ENCODE measurements at regions not wholly inside any gene's neighbourhood (a gene's known extent, or its start where the extent isn't known, plus 50 kb on each side); places are given as distances from the start of the nearest gene placed in this dataset.
A peak's percentile ranks its signal among the peaks of the same experiment; 100 is the strongest.

DNA sequence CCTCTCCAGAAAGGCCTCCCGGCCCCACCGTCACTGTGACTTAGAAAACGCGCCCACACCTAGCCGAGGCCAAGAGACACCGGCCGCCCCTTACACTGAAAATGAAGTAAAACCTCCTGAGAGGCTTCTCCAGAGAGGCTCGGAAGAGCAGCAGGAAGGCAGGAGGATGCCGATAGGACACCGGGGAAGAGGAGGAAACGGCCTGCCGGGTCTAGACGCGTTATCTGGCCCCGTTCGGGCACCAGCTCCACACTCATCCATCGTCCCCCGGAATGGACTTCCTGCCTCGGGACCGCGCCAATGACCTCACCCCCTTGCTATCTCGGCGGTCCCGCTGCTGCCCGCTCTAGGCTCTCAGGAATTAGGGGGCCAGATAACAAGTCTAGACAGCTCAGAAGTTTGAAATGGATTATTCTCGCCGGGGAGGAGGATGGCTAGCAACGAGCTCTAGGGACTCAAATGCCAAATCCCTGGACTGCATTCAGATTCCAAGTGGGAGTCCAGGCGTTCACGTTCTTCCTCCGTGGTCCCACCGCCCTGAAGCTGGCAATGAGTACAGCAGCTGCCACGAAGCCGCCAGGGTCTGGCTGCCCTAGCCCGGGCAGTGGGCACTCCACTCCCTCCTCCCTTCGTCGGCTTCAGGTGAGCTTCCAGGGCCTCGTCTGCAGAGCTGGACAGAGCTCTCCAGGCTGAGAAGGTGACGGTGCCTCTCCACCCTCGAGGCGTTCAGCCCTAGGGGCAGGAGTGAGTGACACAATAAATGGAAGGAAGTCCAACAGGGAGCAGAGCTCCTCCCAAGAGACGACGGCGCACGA lies 350.9 kb downstream of the FOXL1 start (continued):
- TF ChIP-seq ZEB2 (tag by site-specific recombination; IDR thresholded peaks at IDR 0.05) (peak; percentile 80), ZNF600 (tag by site-specific recombination; IDR thresholded peaks at IDR 0.05) (peak; percentile 75), ZNF157 (tag by site-specific recombination; IDR thresholded peaks at IDR 0.05) (no peak), SP7 (tag by site-specific recombination; IDR thresholded peaks at IDR 0.05) (peak; percentile 59), ZNF394 (tag by site-specific recombination; IDR thresholded peaks at IDR 0.05; ENCODE audit: borderline replicate concordance) (no peak), ZFP37 (tag by site-specific recombination; IDR thresholded peaks at IDR 0.05) (peak; percentile 66; the same call in 1 of the 2 replicates), KLF9 (tag by site-specific recombination; IDR thresholded peaks at IDR 0.05; ENCODE audit: low read depth) (no peak), ZFP69B (tag by site-specific recombination; IDR thresholded peaks at IDR 0.05) (peak; percentile 51; the same call in 1 of the 2 replicates), ZNF140 (tag by site-specific recombination; IDR thresholded peaks at IDR 0.05) (no peak), ZNF175 (tag by site-specific recombination; IDR thresholded peaks at IDR 0.05) (no peak), IKZF3 (tag by site-specific recombination; IDR thresholded peaks at IDR 0.05) (peak; percentile 46; the same call in 1 of the 2 replicates), ZNF112 (tag by site-specific recombination; IDR thresholded peaks at IDR 0.05) (no peak), REPIN1 (tag by site-specific recombination; IDR thresholded peaks at IDR 0.05; ENCODE audit: low read depth) (no peak), ZBTB20 (tag by site-specific recombination; IDR thresholded peaks at IDR 0.05) (peak; percentile 66), GLIS1 (tag by site-specific recombination; IDR thresholded peaks at IDR 0.05) (peak; percentile 60; the same call in 1 of the 2 replicates), ZNF248 (tag by site-specific recombination; IDR thresholded peaks at IDR 0.05) (no peak), ZNF830 (tag by site-specific recombination; IDR thresholded peaks at IDR 0.05; ENCODE audit: low read depth) (no peak), ZNF514 (tag by site-specific recombination; IDR thresholded peaks at IDR 0.05) (no peak), HOXD13 (CRISPR knock-in tag; IDR thresholded peaks at IDR 0.05; ENCODE audit: borderline replicate concordance) (no peak), ZNF416 (tag by site-specific recombination; IDR thresholded peaks at IDR 0.05) (no peak), ZNF214 (tag by site-specific recombination; IDR thresholded peaks at IDR 0.05; ENCODE audit: borderline replicate concordance) (no peak), ZNF585B (tag by site-specific recombination; IDR thresholded peaks at IDR 0.05) (no peak), YY1 (tag by site-specific recombination; IDR thresholded peaks at IDR 0.05) (no peak), ZBTB8A (tag by site-specific recombination; IDR thresholded peaks at IDR 0.05) (0 out of 2 replicates have a peak, but pooled peaks have one; percentile 12), ZNF776 (tag by site-specific recombination; IDR thresholded peaks at IDR 0.05; ENCODE audit: borderline replicate concordance) (no peak)
- TF ChIP-seq, protein P1, sequence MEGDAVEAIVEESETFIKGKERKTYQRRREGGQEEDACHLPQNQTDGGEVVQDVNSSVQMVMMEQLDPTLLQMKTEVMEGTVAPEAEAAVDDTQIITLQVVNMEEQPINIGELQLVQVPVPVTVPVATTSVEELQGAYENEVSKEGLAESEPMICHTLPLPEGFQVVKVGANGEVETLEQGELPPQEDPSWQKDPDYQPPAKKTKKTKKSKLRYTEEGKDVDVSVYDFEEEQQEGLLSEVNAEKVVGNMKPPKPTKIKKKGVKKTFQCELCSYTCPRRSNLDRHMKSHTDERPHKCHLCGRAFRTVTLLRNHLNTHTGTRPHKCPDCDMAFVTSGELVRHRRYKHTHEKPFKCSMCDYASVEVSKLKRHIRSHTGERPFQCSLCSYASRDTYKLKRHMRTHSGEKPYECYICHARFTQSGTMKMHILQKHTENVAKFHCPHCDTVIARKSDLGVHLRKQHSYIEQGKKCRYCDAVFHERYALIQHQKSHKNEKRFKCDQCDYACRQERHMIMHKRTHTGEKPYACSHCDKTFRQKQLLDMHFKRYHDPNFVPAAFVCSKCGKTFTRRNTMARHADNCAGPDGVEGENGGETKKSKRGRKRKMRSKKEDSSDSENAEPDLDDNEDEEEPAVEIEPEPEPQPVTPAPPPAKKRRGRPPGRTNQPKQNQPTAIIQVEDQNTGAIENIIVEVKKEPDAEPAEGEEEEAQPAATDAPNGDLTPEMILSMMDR (tag by site-specific recombination; IDR thresholded peaks at IDR 0.05): no peak
- TF ChIP-seq, protein P2, sequence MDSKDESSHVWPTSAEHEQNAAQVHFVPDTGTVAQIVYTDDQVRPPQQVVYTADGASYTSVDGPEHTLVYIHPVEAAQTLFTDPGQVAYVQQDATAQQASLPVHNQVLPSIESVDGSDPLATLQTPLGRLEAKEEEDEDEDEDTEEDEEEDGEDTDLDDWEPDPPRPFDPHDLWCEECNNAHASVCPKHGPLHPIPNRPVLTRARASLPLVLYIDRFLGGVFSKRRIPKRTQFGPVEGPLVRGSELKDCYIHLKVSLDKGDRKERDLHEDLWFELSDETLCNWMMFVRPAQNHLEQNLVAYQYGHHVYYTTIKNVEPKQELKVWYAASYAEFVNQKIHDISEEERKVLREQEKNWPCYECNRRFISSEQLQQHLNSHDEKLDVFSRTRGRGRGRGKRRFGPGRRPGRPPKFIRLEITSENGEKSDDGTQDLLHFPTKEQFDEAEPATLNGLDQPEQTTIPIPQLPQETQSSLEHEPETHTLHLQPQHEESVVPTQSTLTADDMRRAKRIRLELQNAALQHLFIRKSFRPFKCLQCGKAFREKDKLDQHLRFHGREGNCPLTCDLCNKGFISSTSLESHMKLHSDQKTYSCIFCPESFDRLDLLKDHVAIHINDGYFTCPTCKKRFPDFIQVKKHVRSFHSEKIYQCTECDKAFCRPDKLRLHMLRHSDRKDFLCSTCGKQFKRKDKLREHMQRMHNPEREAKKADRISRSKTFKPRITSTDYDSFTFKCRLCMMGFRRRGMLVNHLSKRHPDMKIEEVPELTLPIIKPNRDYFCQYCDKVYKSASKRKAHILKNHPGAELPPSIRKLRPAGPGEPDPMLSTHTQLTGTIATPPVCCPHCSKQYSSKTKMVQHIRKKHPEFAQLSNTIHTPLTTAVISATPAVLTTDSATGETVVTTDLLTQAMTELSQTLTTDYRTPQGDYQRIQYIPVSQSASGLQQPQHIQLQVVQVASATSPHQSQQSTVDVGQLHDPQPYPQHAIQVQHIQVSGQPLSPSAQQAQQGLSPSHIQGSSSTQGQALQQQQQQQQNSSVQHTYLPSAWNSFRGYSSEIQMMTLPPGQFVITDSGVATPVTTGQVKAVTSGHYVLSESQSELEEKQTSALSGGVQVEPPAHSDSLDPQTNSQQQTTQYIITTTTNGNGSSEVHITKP (tag by site-specific recombination; IDR thresholded peaks at IDR 0.05): peak; percentile 82
- TF ChIP-seq, protein P3, sequence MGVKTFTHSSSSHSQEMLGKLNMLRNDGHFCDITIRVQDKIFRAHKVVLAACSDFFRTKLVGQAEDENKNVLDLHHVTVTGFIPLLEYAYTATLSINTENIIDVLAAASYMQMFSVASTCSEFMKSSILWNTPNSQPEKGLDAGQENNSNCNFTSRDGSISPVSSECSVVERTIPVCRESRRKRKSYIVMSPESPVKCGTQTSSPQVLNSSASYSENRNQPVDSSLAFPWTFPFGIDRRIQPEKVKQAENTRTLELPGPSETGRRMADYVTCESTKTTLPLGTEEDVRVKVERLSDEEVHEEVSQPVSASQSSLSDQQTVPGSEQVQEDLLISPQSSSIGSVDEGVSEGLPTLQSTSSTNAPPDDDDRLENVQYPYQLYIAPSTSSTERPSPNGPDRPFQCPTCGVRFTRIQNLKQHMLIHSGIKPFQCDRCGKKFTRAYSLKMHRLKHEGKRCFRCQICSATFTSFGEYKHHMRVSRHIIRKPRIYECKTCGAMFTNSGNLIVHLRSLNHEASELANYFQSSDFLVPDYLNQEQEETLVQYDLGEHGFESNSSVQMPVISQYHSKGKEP (tag by site-specific recombination; IDR thresholded peaks at IDR 0.05): no peak
- TF ChIP-seq, protein P4, sequence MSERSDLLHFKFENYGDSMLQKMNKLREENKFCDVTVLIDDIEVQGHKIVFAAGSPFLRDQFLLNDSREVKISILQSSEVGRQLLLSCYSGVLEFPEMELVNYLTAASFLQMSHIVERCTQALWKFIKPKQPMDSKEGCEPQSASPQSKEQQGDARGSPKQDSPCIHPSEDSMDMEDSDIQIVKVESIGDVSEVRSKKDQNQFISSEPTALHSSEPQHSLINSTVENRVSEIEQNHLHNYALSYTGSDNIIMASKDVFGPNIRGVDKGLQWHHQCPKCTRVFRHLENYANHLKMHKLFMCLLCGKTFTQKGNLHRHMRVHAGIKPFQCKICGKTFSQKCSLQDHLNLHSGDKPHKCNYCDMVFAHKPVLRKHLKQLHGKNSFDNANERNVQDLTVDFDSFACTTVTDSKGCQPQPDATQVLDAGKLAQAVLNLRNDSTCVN (tag by site-specific recombination; optimal IDR thresholded peaks at IDR 0.05): peak; percentile 77
- TF ChIP-seq, protein P5, sequence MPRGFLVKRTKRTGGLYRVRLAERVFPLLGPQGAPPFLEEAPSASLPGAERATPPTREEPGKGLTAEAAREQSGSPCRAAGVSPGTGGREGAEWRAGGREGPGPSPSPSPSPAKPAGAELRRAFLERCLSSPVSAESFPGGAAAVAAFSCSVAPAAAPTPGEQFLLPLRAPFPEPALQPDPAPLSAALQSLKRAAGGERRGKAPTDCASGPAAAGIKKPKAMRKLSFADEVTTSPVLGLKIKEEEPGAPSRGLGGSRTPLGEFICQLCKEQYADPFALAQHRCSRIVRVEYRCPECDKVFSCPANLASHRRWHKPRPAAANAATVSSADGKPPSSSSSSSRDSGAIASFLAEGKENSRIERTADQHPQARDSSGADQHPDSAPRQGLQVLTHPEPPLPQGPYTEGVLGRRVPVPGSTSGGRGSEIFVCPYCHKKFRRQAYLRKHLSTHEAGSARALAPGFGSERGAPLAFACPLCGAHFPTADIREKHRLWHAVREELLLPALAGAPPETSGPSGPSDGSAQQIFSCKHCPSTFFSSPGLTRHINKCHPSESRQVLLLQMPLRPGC (tag by site-specific recombination; IDR thresholded peaks at IDR 0.05): no peak
